H9 (cell line): ENCODE measurements at regions not wholly inside any gene's neighbourhood (a gene's known extent, or its start where the extent isn't known, plus 50 kb on each side); places are given as distances from the start of the nearest gene placed in this dataset.

Experiments used
- DNase-seq: peaks from one replicate; pipeline ENCODE4 v3.0.0-alpha.2; 2017
- H2AFZ ChIP-seq: one replicate; pipeline ENCODE4 v1.6.1; 2013; ENCODE audit warnings: mild to moderate bottlenecking, low read length, control low read depth, moderate library complexity
- H2AK5ac ChIP-seq: 2 replicates; pipeline ENCODE4 v1.6.1; 2013; ENCODE audit warnings: low read length, control low read depth, mixed read lengths; ENCODE audit not compliant: insufficient read length
- H2BK120ac ChIP-seq: one replicate; pipeline ENCODE4 v1.6.1; 2013; ENCODE audit warnings: low read depth, mild to moderate bottlenecking, low read length, control low read depth, inconsistent platforms; ENCODE audit not compliant: poor library complexity, severe bottlenecking
- H2BK12ac ChIP-seq: 2 replicates; pipeline ENCODE4 v1.6.1; 2013; ENCODE audit warnings: low read length, control low read depth, mixed read lengths, low read depth; ENCODE audit not compliant: insufficient read length
- H2BK15ac ChIP-seq: 2 replicates; pipeline ENCODE4 v1.6.1; 2013; ENCODE audit warnings: low read depth, low read length, control low read depth
- H2BK20ac ChIP-seq: one replicate; pipeline ENCODE4 v1.6.1; 2013; ENCODE audit warnings: low read depth, mild to moderate bottlenecking, low read length, control low read depth, inconsistent platforms; ENCODE audit not compliant: poor library complexity, severe bottlenecking
- H2BK5ac ChIP-seq: 2 replicates; pipeline ENCODE4 v1.6.1; 2013; ENCODE audit warnings: low read length, control low read depth, mixed read lengths; ENCODE audit not compliant: insufficient read length
- H3K14ac ChIP-seq: 2 replicates; pipeline ENCODE4 v1.6.1; 2013; ENCODE audit warnings: low read length, control low read depth; ENCODE audit not compliant: insufficient read depth
- H3K18ac ChIP-seq: 2 replicates; pipeline ENCODE4 v1.6.1; 2013; ENCODE audit warnings: low read depth, mild to moderate bottlenecking, mixed read lengths, low read length, control low read depth; ENCODE audit not compliant: insufficient read length
- H3K23ac ChIP-seq: 2 replicates; pipeline ENCODE4 v1.6.1; 2013; ENCODE audit warnings: low read length, control low read depth, mixed read lengths, low read depth; ENCODE audit not compliant: insufficient read length
- H3K23me2 ChIP-seq: 2 replicates; pipeline ENCODE4 v1.6.1; 2013; ENCODE audit warnings: low read depth, mild to moderate bottlenecking, mixed read lengths, low read length, control low read depth; ENCODE audit not compliant: insufficient read length, poor library complexity, severe bottlenecking
- H3K27ac ChIP-seq: 2 replicates; pipeline ENCODE4 v1.5.1; 2013; ENCODE audit warnings: low read length, control low read depth, mixed read lengths, low read depth; ENCODE audit not compliant: insufficient read length
- H3K27me3 ChIP-seq: 2 replicates; pipeline ENCODE4 v1.6.1; 2013; ENCODE audit warnings: low read length, control low read depth, inconsistent platforms; ENCODE audit not compliant: insufficient read depth
- H3K4ac ChIP-seq: 2 replicates; pipeline ENCODE4 v1.6.1; 2013; ENCODE audit warnings: low read depth, mild to moderate bottlenecking, control low read depth, inconsistent platforms, low read length, moderate library complexity
- H3K4me1 ChIP-seq: 2 replicates; pipeline ENCODE4 v1.6.1; 2013; ENCODE audit warnings: low read length, control low read depth, inconsistent platforms; ENCODE audit not compliant: insufficient read depth
- H3K4me2 ChIP-seq: 2 replicates; pipeline ENCODE4 v1.6.1; 2013; ENCODE audit warnings: low read length, control low read depth, mixed read lengths; ENCODE audit not compliant: insufficient read length, insufficient read depth
- H3K56ac ChIP-seq: 2 replicates; pipeline ENCODE4 v1.6.1; 2013; ENCODE audit warnings: low read depth, mild to moderate bottlenecking, mixed read lengths, low read length, control low read depth; ENCODE audit not compliant: insufficient read length
- H3K79me1 ChIP-seq: 2 replicates; pipeline ENCODE4 v1.6.1; 2013; ENCODE audit warnings: low read depth, mild to moderate bottlenecking, moderate library complexity, low read length, control low read depth, inconsistent platforms; ENCODE audit not compliant: insufficient read depth, poor library complexity, severe bottlenecking
- H3K79me2 ChIP-seq: 2 replicates; pipeline ENCODE4 v1.6.1; 2013; ENCODE audit warnings: low read length, control low read depth, inconsistent platforms; ENCODE audit not compliant: insufficient read depth
- H3K9ac ChIP-seq: 2 replicates; pipeline ENCODE4 v1.6.1; 2013; ENCODE audit warnings: low read length, control low read depth, mixed read lengths; ENCODE audit not compliant: insufficient read length; ENCODE audit errors: extremely low read depth
- H3K9me3 ChIP-seq: one replicate; pipeline ENCODE4 v1.6.1; 2013; ENCODE audit warnings: low read depth, low read length, inconsistent platforms; ENCODE audit not compliant: control insufficient read depth
- H3T11ph ChIP-seq: one replicate; pipeline ENCODE4 v1.6.1; 2013; ENCODE audit warnings: mild to moderate bottlenecking, low read length, control low read depth, inconsistent platforms
- H4K20me1 ChIP-seq: one replicate; pipeline ENCODE4 v1.6.1; 2013; ENCODE audit not compliant: control insufficient read depth, insufficient read length, insufficient read depth
- H4K5ac ChIP-seq: 2 replicates; pipeline ENCODE4 v1.6.1; 2013; ENCODE audit warnings: low read depth, mild to moderate bottlenecking, mixed read lengths, low read length, control low read depth; ENCODE audit not compliant: insufficient read length
- H4K8ac ChIP-seq: replicated peaks from 2 replicates; pipeline ENCODE4 v1.6.1; 2013; ENCODE audit warnings: low read length, control low read depth, mixed read lengths, low read depth; ENCODE audit not compliant: insufficient read length
- H4K91ac ChIP-seq: 2 replicates; pipeline ENCODE4 v1.6.1; 2013; ENCODE audit warnings: low read depth, mild to moderate bottlenecking, moderate library complexity, mixed read lengths, low read length, control low read depth; ENCODE audit not compliant: insufficient read length
- H3K27ac Mint-ChIP-seq, 3 experiments: 2 replicates in 2 of 3; 3 replicates in 1 of 3; pipeline ENCODE4 v1.8.0; 2020 to 2021; ENCODE audit warnings: mixed read lengths in 3 of 3, mild to moderate bottlenecking in 1 of 3, moderate library complexity in 1 of 3
- H3K27me3 Mint-ChIP-seq: 2 replicates; pipeline ENCODE4 v1.8.0; 2021; ENCODE audit warnings: low read depth, mild to moderate bottlenecking, moderate library complexity, mixed read lengths
- H3K36me3 Mint-ChIP-seq, 3 experiments: 2 replicates in 2 of 3; 3 replicates in 1 of 3; pipeline ENCODE4 v1.8.0; 2020 to 2021; ENCODE audit warnings: low read depth in 3 of 3, mixed read lengths in 3 of 3; ENCODE audit not compliant: insufficient read depth in 1 of 3
- H3K4me1 Mint-ChIP-seq, 2 experiments: 2 replicates each; pipeline ENCODE4 v1.8.0; 2020; ENCODE audit warnings: mixed read lengths in 2 of 2
- H3K4me3 Mint-ChIP-seq, 2 experiments: 2 replicates in 1 of 2; 3 replicates in 1 of 2; pipeline ENCODE4 v1.8.0; 2020 to 2021; ENCODE audit warnings: mild to moderate bottlenecking in 2 of 2, mixed read lengths in 2 of 2, moderate library complexity in 1 of 2
- H3K9me3 Mint-ChIP-seq, 2 experiments: 2 replicates in 1 of 2; 3 replicates in 1 of 2; pipeline ENCODE4 v1.8.0; 2020; ENCODE audit warnings: mild to moderate bottlenecking in 2 of 2, mixed read lengths in 2 of 2, moderate library complexity in 1 of 2
- CTCF ChIP-seq: fragments of 200-600 bp; sonication (generic); conservative IDR thresholded peaks from 3 replicates; pipeline ENCODE4 v1.8.0; 2021; ENCODE audit warnings: antibody characterized with exemption, mild to moderate bottlenecking
- WGBS: extraction: QIAGEN DNeasy Blood & Tissue Kit; methylation state at CpG from one replicate; pipeline ENCODE4 v1.1.7; 2013; ENCODE audit warnings: missing lambda C conversion rate, low lambda C conversion rate, mixed read lengths; ENCODE audit not compliant: insufficient read length; ENCODE audit errors: extremely low coverage; 5-methylcytosine and 5-hydroxymethylcytosine counted together

GRCh38 chrX:131923614-131924250, 99.4 kb upstream of the STK26 start:
- Histone ChIP-seq H3T11ph (no peak overlapping the region), H4K91ac (no peak overlapping the region), H3K4ac (no peak overlapping the region), H2BK120ac (no peak overlapping the region), H3K18ac (no peak overlapping the region), H4K8ac (no peak overlapping the region), H3K9me3 (no peaks in the 10 kb centered on the region), H3K14ac (no peak overlapping the region), H3K23me2 (no peaks in the 10 kb centered on the region), H3K4me1 (no peaks in the 10 kb centered on the region), H4K5ac (no peak overlapping the region), H2BK5ac (no peak overlapping the region), H4K20me1 (no peaks in the 10 kb centered on the region), H2AK5ac (no peak overlapping the region), H3K56ac (no peak overlapping the region), H2BK15ac (no peak overlapping the region), H3K79me2 (no peaks in the 10 kb centered on the region), H3K9ac (no peak overlapping the region), H2BK12ac (no peak overlapping the region), H3K4me2 (no peak overlapping the region), H3K27ac (no peak overlapping the region), H3K27me3 (no peaks in the 10 kb centered on the region), H2AFZ (no peak overlapping the region), H2BK20ac (no peak overlapping the region), H3K23ac (no peak overlapping the region), H3K79me1 (no peaks in the 10 kb centered on the region)
- H3K4me3 Mint-ChIP-seq: no peak overlapping the region
- H3K27ac Mint-ChIP-seq: no peak overlapping the region; a peak in 1 of 7 replicates
- DNase-seq: no peak
- peaks cover 52% of the 10 kb centered on the region for H3K27me3 Mint-ChIP-seq
- peaks cover 7 to 9% of the 10 kb centered on the region in 2 experiments; a peak in 3 of 4 replicates for H3K4me1 Mint-ChIP-seq
- no peak for TF ChIP-seq CTCF
- WGBS: no CpG with 5 or more reads among the region's 5 CpGs
- no peaks in the 10 kb centered on the region; a peak in 1 of 7 replicates for H3K36me3 Mint-ChIP-seq
- 0 out of 5 replicates have a peak, but pooled peaks cover 0 to 5% of the 10 kb centered on the region in 2 experiments for H3K9me3 Mint-ChIP-seq
